HepG2 (cell line): ENCODE measurements at regions not wholly inside any gene's neighbourhood (a gene's known extent, or its start where the extent isn't known, plus 50 kb on each side); places are given as distances from the start of the nearest gene placed in this dataset.

Source experiments
- ATAC-seq: fragments of 200-7000 bp; cut with Tn5 transposase; 3 replicates; pipeline ENCODE4 v1.9.1; 2020; ENCODE audit warnings: mild to moderate bottlenecking, moderate library complexity
- BruUV-seq: library from RNA; stranded (reverse); fragments of 400-500 nt; replicated peaks from 2 replicates; lab custom pipeline; 2021; lab: Mats Ljungman, UMichigan
- CTCF ChIA-PET: fragments of 300-600 bp; formaldehyde crosslinking; extraction: SDS; loops from one replicate; lab custom pipeline; 2021; ENCODE audit warnings: low total read pairs, inconsistent platforms, low intra/inter-chr PET ratio; lab: Yijun Ruan, JAX
- POLR2A ChIA-PET: fragments of 350-600 bp; sonication (Branson Sonifier 250); formaldehyde crosslinking; loops from one replicate; lab custom pipeline; 2020; ENCODE audit warnings: antibody characterized with exemption, inconsistent platforms; lab: Yijun Ruan, JAX
- DNase-seq: peaks from one replicate; pipeline ENCODE4 v3.0.0-alpha.2; 2015; ENCODE audit warnings: low spot score
- FAIRE-seq: peaks from 3 replicates; lab custom pipeline; 2011; peaks lifted over from hg19 to GRCh38; lab: Jason Lieb, UNC
- H2AFZ ChIP-seq: one replicate; pipeline ENCODE4 v1.6.1; 2011; ENCODE audit warnings: low read length, inconsistent platforms
- H3K27ac ChIP-seq: fragments of 300-600 bp; 3 replicates; pipeline ENCODE4 v1.8.0; 2011; ENCODE audit warnings: mixed run types, mild to moderate bottlenecking, mixed read lengths, low read length, inconsistent platforms; ENCODE audit not compliant: insufficient read depth; ENCODE audit errors: extremely low read length
- H3K27me3 ChIP-seq, 2 experiments: fragments of 200-600 bp in 1 of 2; 2 replicates in 1 of 2; 3 replicates in 1 of 2; pipeline versions ENCODE4 v1.6.0 to v1.8.0; 2011; ENCODE audit warnings: low read length in 2 of 2, mild to moderate bottlenecking in 2 of 2, moderate library complexity in 2 of 2, inconsistent platforms in 1 of 2; ENCODE audit not compliant: insufficient read depth in 2 of 2, control insufficient read depth in 1 of 2
- H3K36me3 ChIP-seq, 2 experiments: fragments of 200-600 bp in 1 of 2; replicated peaks in 1 of 2; 2 replicates in 1 of 2; 3 replicates in 1 of 2; pipeline versions ENCODE4 v1.5.1 to v1.8.0; 2011; ENCODE audit warnings: low read length in 2 of 2, inconsistent platforms in 1 of 2; ENCODE audit not compliant: insufficient read depth in 2 of 2, control insufficient read depth in 1 of 2
- H3K4me1 ChIP-seq: 2 replicates; pipeline ENCODE4 v1.5.1; 2012; ENCODE audit warnings: low read length, inconsistent platforms; ENCODE audit not compliant: insufficient read depth
- H3K4me2 ChIP-seq: 2 replicates; pipeline ENCODE4 v1.6.0; 2011; ENCODE audit warnings: low read depth, low read length, inconsistent platforms
- H3K4me3 ChIP-seq, 3 experiments: fragments of 200-600 bp in 1 of 3; sonication (generic), shearing (Covaris generic) in 1 of 3; replicated peaks in 1 of 3; 2 replicates each; pipeline ENCODE4 v1.5.1; 2011 to 2016; ENCODE audit warnings: low read length in 3 of 3, inconsistent platforms in 2 of 3, low read depth in 2 of 3, mild to moderate bottlenecking in 2 of 3, control low read depth in 1 of 3, mixed read lengths in 1 of 3; ENCODE audit not compliant: insufficient read depth in 1 of 3
- H3K79me2 ChIP-seq: one replicate; pipeline ENCODE4 v1.6.1; 2011; ENCODE audit warnings: low read length, inconsistent platforms; ENCODE audit not compliant: insufficient read depth
- H3K9ac ChIP-seq: 2 replicates; pipeline ENCODE4 v1.6.0; 2011; ENCODE audit warnings: mild to moderate bottlenecking, low read depth, low read length, inconsistent platforms; ENCODE audit not compliant: insufficient read depth
- H3K9me3 ChIP-seq: 2 replicates; pipeline ENCODE4 v1.5.1; 2012; ENCODE audit warnings: mild to moderate bottlenecking, low read length
- H4K20me1 ChIP-seq: 2 replicates; pipeline ENCODE4 v1.6.0; 2011; ENCODE audit warnings: inconsistent platforms, mild to moderate bottlenecking, low read length, moderate library complexity; ENCODE audit not compliant: insufficient read depth
- FLYWCH1 ChIP-seq: sonication (generic); formaldehyde crosslinking; IDR thresholded peaks from 2 replicates; pipeline ENCODE4 v1.8.1; 2023; ENCODE audit warnings: mild to moderate bottlenecking, missing genetic modification reagents
- HNRNPLL ChIP-seq: fragments of 200-400 bp; formaldehyde crosslinking; IDR thresholded peaks from 2 replicates; pipeline ENCODE4 v1.6.1; 2017; ENCODE audit warnings: mild to moderate bottlenecking, low read depth, low read length; ENCODE audit not compliant: poor library complexity, severe bottlenecking
- HOXA3 ChIP-seq: sonication (generic); formaldehyde crosslinking; IDR thresholded peaks from 2 replicates; pipeline ENCODE4 v1.5.0; 2020; ENCODE audit warnings: missing genetic modification reagents
- RAD51 ChIP-seq: fragments of 450-650 bp; IDR thresholded peaks from 2 replicates; pipeline ENCODE4 v1.6.1; 2016; ENCODE audit warnings: borderline replicate concordance
- SATB2 ChIP-seq: sonication (generic); formaldehyde crosslinking; IDR thresholded peaks from 2 replicates; pipeline ENCODE4 v1.5.0; 2020; ENCODE audit warnings: missing genetic modification reagents
- ZFP37 ChIP-seq: sonication (generic); formaldehyde crosslinking; IDR thresholded peaks from 2 replicates; pipeline ENCODE4 v1.4.0; 2020; ENCODE audit warnings: missing genetic modification reagents, borderline replicate concordance
- ZNF224 ChIP-seq: sonication (generic); formaldehyde crosslinking; IDR thresholded peaks from 2 replicates; pipeline ENCODE4 v1.5.0; 2020; ENCODE audit warnings: mild to moderate bottlenecking, missing genetic modification reagents
- ZNF569 ChIP-seq: sonication (generic); formaldehyde crosslinking; IDR thresholded peaks from 2 replicates; pipeline ENCODE4 v1.5.0; 2020; ENCODE audit warnings: mild to moderate bottlenecking, missing genetic modification reagents, moderate library complexity, borderline replicate concordance
- WGBS: methylation state at CpG from one replicate; pipeline ENCODE4 v1.1.6; 2017; ENCODE audit warnings: low lambda C conversion rate; 5-methylcytosine and 5-hydroxymethylcytosine counted together
- in situ Hi-C: cut with HindIII; loops from 2 replicates; pipeline ENCODE4 v1.10.0; 2017; ENCODE audit warnings: low pct_unique_long_range_greater_than_20kb; ENCODE audit not compliant: extremely low pct_ligation_motif_present
- intact Hi-C: fragments of 100-400 bp; cut with micrococcal nuclease; formaldehyde crosslinking; loops from one replicate; pipeline ENCODE4 v1.10.0; 2022; ENCODE audit not compliant: unreplicated experiment
- TF ChIP-seq, protein P1 (sequence below): sonication (generic); formaldehyde crosslinking; IDR thresholded peaks from 2 replicates; pipeline ENCODE4 v1.9.0; 2022; ENCODE audit warnings: low read depth, missing genetic modification reagents
- TF ChIP-seq, protein P2 (sequence below): sonication (generic); formaldehyde crosslinking; IDR thresholded peaks from 2 replicates; pipeline ENCODE4 v1.4.0; 2020; ENCODE audit warnings: mild to moderate bottlenecking, missing genetic modification reagents, borderline replicate concordance

DNA sequence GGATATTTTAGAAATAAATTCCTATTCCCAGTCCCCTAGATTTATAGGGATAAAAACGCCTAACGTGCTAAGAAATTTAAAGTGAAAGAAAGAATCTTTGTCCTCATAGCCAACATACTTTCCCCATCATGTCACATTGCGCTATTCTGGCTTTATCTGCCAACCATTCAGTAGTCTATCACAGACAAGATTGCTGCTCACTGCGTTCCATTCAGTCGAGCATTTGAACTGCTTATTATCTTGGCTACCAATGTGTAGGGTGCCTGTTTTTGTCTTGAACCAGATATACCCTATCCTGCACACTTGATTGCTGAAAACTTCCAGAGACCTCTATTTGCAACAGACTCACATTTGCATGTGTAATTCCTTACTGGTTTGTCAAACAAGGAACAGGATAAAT lies 751.5 kb downstream of the EPHA7 start:
- no peak overlapping the region for H3K27ac ChIP-seq
- H3K79me2 ChIP-seq = no peaks in the 10 kb centered on the region
- in situ Hi-C loops = no loop called here
- H3K27me3 ChIP-seq = no peaks in the 10 kb centered on the region
- no TSS peak for BruUV-seq
- H3K4me3 ChIP-seq = no peak overlapping the region
- no peaks in the 10 kb centered on the region for H3K36me3 ChIP-seq
- CTCF ChIA-PET = no interaction called here
- FAIRE-seq (no peak), ATAC-seq (no peak), DNase-seq (no peak)
- WGBS = under 1% methylated on average over 5 of the region's 5 CpGs
- no peak overlapping the region for H3K9ac ChIP-seq
- POLR2A ChIA-PET = no interaction called here
- H3K4me1 ChIP-seq = no peaks in the 10 kb centered on the region
- no peaks in the 10 kb centered on the region for H3K9me3 ChIP-seq
- no peaks in the 10 kb centered on the region for H4K20me1 ChIP-seq
- TF ChIP-seq HNRNPLL (no peak), RAD51 (no peak), HOXA3 (CRISPR knock-in tag) (no peak), ZFP37 (no peak), FLYWCH1 (no peak), SATB2 (no peak), ZNF224 (CRISPR knock-in tag) (no peak), ZNF569 (CRISPR knock-in tag) (no peak)
- TF ChIP-seq, protein P1, sequence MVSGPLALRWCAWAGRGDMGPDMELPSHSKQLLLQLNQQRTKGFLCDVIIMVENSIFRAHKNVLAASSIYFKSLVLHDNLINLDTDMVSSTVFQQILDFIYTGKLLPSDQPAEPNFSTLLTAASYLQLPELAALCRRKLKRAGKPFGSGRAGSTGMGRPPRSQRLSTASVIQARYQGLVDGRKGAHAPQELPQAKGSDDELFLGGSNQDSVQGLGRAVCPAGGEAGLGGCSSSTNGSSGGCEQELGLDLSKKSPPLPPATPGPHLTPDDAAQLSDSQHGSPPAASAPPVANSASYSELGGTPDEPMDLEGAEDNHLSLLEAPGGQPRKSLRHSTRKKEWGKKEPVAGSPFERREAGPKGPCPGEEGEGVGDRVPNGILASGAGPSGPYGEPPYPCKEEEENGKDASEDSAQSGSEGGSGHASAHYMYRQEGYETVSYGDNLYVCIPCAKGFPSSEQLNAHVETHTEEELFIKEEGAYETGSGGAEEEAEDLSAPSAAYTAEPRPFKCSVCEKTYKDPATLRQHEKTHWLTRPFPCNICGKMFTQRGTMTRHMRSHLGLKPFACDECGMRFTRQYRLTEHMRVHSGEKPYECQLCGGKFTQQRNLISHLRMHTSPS (CRISPR knock-in tag) = no peak
- TF ChIP-seq, protein P2, sequence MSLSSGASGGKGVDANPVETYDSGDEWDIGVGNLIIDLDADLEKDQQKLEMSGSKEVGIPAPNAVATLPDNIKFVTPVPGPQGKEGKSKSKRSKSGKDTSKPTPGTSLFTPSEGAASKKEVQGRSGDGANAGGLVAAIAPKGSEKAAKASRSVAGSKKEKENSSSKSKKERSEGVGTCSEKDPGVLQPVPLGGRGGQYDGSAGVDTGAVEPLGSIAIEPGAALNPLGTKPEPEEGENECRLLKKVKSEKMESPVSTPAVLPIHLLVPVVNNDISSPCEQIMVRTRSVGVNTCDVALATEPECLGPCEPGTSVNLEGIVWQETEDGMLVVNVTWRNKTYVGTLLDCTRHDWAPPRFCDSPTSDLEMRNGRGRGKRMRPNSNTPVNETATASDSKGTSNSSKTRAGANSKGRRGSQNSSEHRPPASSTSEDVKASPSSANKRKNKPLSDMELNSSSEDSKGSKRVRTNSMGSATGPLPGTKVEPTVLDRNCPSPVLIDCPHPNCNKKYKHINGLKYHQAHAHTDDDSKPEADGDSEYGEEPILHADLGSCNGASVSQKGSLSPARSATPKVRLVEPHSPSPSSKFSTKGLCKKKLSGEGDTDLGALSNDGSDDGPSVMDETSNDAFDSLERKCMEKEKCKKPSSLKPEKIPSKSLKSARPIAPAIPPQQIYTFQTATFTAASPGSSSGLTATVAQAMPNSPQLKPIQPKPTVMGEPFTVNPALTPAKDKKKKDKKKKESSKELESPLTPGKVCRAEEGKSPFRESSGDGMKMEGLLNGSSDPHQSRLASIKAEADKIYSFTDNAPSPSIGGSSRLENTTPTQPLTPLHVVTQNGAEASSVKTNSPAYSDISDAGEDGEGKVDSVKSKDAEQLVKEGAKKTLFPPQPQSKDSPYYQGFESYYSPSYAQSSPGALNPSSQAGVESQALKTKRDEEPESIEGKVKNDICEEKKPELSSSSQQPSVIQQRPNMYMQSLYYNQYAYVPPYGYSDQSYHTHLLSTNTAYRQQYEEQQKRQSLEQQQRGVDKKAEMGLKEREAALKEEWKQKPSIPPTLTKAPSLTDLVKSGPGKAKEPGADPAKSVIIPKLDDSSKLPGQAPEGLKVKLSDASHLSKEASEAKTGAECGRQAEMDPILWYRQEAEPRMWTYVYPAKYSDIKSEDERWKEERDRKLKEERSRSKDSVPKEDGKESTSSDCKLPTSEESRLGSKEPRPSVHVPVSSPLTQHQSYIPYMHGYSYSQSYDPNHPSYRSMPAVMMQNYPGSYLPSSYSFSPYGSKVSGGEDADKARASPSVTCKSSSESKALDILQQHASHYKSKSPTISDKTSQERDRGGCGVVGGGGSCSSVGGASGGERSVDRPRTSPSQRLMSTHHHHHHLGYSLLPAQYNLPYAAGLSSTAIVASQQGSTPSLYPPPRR = no peak
- H2AFZ ChIP-seq = no peak overlapping the region
- H3K4me2 ChIP-seq = no peak overlapping the region
- intact Hi-C loops = no loop called here
